NOMO-1 treated with dmso at 0.1 percent for 144 hours (cell line): ENCODE measurements at regions not wholly inside any gene's neighbourhood (a gene's known extent, or its start where the extent isn't known, plus 50 kb on each side); places are given as distances from the start of the nearest gene placed in this dataset.

Experiments
- DNase-seq: peaks from one replicate; lab custom pipeline; 2025; ENCODE audit not compliant: unreplicated experiment; lab: John Stamatoyannopoulos, UW

GRCh38 chr14:104448721-104449120 is 130.8 kb upstream of the C14orf180 start:
- DNase-seq, result no peak

DNA sequence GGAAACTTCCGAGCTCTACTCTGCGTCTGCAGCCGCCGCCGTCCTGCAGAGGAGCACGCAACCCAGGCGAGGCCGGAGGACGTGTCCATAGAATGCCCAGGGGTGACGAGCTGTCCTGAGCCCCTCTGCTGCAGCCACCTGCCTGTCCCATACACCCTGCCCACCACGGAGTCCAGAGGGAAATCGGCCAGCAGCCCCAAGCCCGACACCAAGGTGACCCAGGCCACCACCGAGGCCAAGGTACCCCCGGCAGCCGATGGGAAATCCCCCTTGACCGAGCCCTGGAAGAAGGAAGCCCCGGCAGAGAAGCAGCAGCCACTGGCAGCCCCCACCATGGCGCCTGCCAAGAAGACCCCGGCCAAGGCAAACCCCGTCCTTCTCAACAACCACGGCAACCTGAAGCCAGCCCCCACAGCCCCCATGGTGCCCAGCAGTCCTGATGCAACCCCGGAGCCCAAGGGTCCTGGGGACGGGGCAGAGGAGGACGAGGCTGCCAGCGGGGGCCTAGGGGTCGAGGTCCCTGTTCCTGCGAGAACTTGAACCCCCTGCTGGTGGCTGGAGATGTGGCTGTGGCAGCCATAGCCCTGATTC is 128.7 kb upstream of the C14orf180 start:
- DNase-seq, result no peak

DNA sequence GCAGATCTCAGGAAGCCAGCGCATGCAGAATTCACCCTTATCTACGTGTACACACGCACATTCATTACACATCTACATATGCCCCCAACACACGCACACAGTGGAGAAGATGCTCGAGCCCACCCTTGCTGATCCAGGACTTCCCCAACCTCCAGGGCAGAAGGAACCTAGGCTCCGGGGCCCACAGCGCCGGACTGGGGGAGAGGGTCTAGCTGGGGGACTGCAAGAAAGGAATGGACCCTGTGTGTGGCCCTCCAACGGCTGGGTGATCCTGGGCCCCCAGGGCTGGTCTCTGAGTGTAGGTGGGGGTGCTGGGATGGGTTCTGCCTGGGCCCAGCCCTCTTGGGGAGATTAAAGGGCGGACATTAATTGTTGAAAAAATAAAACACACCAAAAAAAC is 128.1 kb upstream of the C14orf180 start:
- no peak for DNase-seq

GRCh38 chr14:104458845-104459244 is 120.7 kb upstream of the C14orf180 start:
- no peak for DNase-seq

DNA sequence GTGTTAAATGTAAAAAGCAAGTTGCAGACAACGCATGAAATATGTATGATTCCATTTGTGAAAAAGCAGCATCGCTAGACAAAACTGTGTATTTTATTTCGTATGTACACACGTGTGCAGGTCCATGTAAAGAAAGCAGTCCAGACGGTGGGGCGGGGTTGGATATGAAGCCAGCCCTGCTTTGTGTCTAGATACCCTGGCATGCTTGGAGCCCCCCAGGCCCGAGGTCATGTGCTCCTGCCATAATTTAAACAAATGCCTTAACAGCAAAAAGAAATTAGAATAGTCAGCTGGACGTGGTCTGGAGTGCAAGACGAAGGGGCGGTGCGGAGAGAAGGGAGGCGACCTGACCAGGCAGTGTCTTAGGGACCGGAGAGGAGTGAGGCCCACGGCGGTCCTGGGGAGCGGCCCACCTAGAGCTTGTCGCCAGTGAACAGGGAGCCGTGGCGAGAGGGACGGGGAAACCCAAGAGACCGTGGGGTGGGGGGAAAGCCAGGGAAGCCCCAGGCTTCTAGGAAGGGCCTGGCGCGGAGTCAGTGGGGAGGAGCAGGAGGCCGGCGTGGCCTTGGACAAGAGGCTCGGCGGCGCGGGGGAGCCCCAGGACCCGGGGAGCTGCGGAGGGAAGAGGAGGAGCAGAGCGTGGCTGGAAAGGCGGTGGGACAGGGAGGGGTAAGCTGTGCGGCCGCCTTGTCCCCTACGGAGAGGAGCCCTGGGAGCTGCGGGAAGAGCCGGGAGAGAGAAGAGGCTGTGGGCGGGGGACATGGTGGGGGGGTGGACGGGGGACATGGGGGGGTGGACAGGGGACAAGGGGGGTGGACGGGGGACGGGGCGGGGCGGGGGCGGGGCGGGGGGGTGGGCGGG is 118.5 kb upstream of the C14orf180 start:
- DNase-seq, result no peak

DNA sequence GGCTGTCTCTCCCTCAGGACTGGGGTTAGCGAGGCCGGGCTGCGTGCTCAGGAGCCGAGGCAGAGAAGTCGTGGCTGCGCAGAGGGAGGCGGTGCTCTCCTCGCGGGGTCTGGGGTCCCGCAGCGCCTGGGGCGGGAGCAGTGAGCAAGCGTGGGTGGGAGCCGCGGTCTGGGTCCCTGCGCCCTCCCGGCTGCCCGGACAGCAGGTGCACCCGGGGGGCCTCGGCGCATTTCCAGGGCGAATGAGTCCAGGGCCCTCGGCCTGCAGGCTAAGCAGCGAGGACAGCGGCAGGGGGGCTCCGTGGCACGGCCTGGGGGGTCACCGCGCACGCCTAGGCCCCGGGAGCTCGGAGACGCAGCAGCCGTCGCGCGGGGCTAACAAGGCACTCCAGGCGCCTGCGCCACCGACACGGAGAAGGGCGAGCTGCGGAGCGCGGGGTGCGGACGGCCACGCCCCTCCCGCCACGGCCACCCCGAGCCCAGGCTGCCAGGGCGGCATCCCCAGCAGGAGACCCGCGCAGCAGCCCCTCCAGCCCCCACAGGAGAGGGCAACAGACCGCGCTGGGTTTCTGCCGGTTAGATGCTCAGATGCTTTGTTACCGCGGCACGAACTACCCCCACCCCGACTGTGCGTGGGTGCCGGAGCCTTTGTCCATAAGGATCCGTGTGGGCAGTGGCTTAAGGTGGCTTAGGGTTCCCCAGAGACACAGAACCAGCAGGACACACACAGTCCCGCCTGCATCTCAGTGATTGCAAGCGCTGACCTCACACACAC is 117.7 kb upstream of the C14orf180 start:
- no peak for DNase-seq

GRCh38 chr14:104462651-104463630 is 116.6 kb upstream of the C14orf180 start:
- DNase-seq, result no peak

GRCh38 chr14:104464907-104465306 is 114.7 kb upstream of the C14orf180 start:
- DNase-seq, result no peak

DNA sequence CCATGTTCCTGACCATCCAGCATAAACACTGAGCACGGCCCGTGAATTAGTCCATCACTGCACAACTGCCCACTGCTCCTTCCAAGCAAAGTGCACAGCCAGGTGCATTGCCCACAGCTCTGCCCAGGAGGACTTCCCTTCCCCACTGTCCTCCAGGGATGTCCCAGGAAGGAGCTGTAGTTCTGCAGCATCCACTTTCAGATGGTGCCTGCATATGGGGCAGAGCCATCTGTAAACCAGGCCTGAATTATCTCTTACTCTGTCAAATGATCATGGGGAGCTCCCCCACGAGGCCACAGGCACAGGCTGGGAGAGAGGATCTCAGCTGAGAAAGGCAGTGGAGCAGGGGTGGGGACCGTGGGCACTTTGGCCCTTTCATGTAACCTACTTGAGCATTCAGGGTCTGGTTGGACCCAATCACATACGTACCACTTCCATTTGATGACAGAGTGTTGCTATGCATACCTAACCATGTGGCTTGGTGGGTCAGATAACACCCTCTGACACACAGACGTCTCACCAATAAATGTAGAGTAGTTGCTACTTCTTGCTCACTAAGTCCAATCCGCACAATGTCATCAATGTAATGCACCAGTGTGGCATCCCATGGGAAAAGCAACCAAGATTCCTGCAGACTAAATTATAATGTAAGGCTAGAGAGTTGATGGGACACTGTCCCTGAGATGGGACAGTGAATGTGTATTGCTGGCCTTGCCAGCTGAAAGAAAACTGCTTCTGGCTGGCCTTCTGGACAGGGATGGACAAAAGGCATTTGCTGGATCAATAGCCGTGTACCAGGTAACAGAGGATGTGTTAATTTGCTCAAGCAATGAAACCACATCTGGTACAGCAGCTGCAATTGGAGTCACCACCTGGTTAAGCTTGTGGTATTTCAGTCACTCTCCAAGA is 113.8 kb upstream of the C14orf180 start:
- DNase-seq, result no peak

GRCh38 chr14:104467236-104467635 is 112.3 kb upstream of the C14orf180 start:
- DNase-seq, result no peak

- no peak for DNase-seq
Observed at GRCh38 chr14:104467641-104468040, 111.9 kb upstream of the C14orf180 start.

GRCh38 chr14:104469591-104469990 is 110.0 kb upstream of the C14orf180 start:
- DNase-seq, result no peak

DNA sequence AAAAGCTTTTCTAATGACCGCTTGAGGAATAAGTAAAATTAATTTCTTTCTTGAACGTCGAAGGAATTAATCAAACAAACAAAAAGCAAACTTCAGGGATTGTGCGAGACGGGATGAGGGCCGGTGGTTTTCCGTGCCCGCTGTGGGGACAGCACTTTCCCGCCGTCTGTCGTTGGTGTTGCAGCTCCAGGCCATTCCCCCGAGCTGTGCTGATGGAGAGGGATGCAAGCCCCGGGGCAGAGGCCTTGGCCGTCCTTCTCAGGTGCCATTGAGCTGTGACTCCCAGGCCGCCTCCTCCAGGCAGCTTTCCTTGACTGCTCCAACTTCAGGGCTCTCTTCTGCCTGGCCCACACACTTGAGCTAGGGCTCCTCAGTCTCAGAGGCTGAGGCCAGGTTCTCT is 109.0 kb upstream of the C14orf180 start:
- DNase-seq, result no peak

DNA sequence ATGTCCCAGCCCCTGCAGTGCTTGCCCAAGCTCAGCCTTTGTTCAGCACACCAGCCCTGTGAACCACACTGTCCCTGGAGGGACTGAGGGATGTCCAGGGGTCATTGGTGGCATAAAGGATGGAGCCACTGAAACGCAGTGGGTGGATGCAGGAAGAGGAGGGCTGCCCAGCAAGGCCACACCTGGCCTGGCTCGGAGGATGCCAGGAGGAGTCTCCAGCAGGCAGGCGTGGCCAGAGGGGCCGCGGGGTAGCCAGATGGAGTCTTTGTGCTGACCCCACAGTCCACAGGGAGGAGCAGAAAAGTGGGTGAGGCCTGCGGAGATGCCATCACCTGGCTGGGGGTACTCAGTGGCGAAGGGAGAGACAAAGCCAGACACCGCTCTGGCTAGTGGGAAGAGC is 108.5 kb upstream of the C14orf180 start:
- no peak for DNase-seq

- no peak for DNase-seq
Observed at GRCh38 chr14:104472073-104472472, 107.5 kb upstream of the C14orf180 start.

DNA sequence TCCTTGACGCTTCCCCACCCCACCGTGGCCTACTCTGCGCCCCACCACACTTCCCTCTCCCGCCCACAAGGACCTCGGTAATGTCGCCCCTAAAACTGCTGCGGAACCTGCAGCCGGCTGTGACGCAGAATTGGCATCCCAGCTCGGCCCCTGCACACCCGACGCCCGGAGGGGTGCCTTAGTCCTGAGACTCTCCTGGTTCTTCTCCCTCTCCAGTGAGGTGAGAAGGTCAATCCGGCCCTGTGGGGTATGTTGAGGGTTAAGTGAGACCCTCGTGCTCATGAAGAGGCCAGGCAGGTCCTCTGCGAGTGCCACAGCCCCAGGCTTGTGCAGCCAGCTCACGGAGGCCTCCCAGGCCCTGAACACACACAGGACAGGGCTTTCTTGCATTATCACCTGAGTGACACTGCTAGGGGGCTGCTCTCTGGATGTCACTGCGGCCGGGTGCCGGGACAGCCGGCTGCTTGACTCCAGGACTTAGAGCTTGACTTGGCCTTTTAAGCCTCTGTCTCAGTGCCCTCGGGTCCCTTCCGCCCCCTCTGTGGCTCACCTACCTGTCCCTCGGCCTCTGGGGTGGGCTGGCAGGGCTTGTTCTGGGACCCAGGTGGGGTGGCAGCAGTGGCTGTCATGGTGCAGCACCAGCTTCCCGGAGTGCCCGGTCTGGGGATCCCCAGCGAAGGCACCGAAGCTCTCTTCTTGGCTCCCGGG is 106.9 kb upstream of the C14orf180 start:
- no peak for DNase-seq

GRCh38 chr14:104473244-104473565 is 106.4 kb upstream of the C14orf180 start:
- no peak for DNase-seq

- DNase-seq, result no peak
Observed at GRCh38 chr14:104473649-104474494, 105.7 kb upstream of the C14orf180 start.
